Smooth muscle cell (in vitro differentiated cells): ENCODE measurements at regions not wholly inside any gene's neighbourhood (a gene's known extent, or its start where the extent isn't known, plus 50 kb on each side); places are given as distances from the start of the nearest gene placed in this dataset.

Experiments used
- DNase-seq: peaks from one replicate; lab custom pipeline; 2025; ENCODE audit not compliant: unreplicated experiment; lab: John Stamatoyannopoulos, UW
- H2AFZ ChIP-seq: fragments of 200-600 bp; sonication (generic); 2 replicates; pipeline ENCODE4 v1.6.0; 2016; ENCODE audit warnings: antibody characterized with exemption, low read depth, mild to moderate bottlenecking
- H3F3A ChIP-seq: fragments of 200-600 bp; sonication (generic); 2 replicates; pipeline ENCODE4 v1.6.0; 2017; ENCODE audit warnings: antibody characterized with exemption, low read depth
- H3K27ac ChIP-seq: fragments of 200-600 bp; sonication (generic); 2 replicates; pipeline ENCODE4 v1.5.1; 2016; ENCODE audit warnings: low read depth, mild to moderate bottlenecking
- H3K27me3 ChIP-seq: fragments of 200-600 bp; sonication (generic); 2 replicates; pipeline ENCODE4 v1.6.1; 2016; ENCODE audit warnings: low read depth, mild to moderate bottlenecking
- H3K36me3 ChIP-seq: fragments of 200-600 bp; sonication (generic); 2 replicates; pipeline ENCODE4 v1.5.1; 2016; ENCODE audit warnings: low read depth
- H3K4me1 ChIP-seq: fragments of 200-600 bp; sonication (generic); 2 replicates; pipeline ENCODE4 v1.5.1; 2016; ENCODE audit warnings: low read depth
- H3K4me2 ChIP-seq: fragments of 200-600 bp; sonication (generic); 2 replicates; pipeline ENCODE4 v1.6.0; 2016; ENCODE audit warnings: mild to moderate bottlenecking
- H3K4me3 ChIP-seq: fragments of 200-600 bp; sonication (generic); 2 replicates; pipeline ENCODE4 v1.5.1; 2016; ENCODE audit warnings: mild to moderate bottlenecking
- H3K79me2 ChIP-seq: fragments of 200-600 bp; sonication (generic); 2 replicates; pipeline ENCODE4 v1.6.0; 2016; ENCODE audit warnings: low read depth, mild to moderate bottlenecking
- H3K9ac ChIP-seq: fragments of 200-600 bp; sonication (generic); 2 replicates; pipeline ENCODE4 v1.6.0; 2016; ENCODE audit warnings: low read depth
- H3K9me3 ChIP-seq: fragments of 200-600 bp; sonication (generic); replicated peaks from 2 replicates; pipeline ENCODE4 v1.5.1; 2016; ENCODE audit warnings: low read depth
- H4K20me1 ChIP-seq: fragments of 200-600 bp; sonication (generic); 2 replicates; pipeline ENCODE4 v1.6.0; 2016; ENCODE audit warnings: low read depth
- CTCF ChIP-seq: fragments of 200-600 bp; sonication (generic); IDR thresholded peaks from 2 replicates; pipeline ENCODE4 v1.5.1; 2017; ENCODE audit warnings: borderline replicate concordance, mild to moderate bottlenecking, antibody characterized with exemption; ENCODE audit not compliant: insufficient read depth, poor library complexity, severe bottlenecking
- WGBS: methylation state at CpG from one replicate; pipeline ENCODE4 v1.1.7; 2016; ENCODE audit warnings: low lambda C conversion rate; 5-methylcytosine and 5-hydroxymethylcytosine counted together

GRCh38 chr6:166068768-166069167 is 98.9 kb downstream of the TBXT start:
- H3K36me3 ChIP-seq: no peaks in the 10 kb centered on the region

GRCh38 chr6:166058064-166058739 is 109.4 kb downstream of the TBXT start:
- no peak for TF ChIP-seq CTCF
- H3K79me2 ChIP-seq: no peaks in the 10 kb centered on the region
- no peaks in the 10 kb centered on the region for H3K27me3 ChIP-seq
- no peaks in the 10 kb centered on the region for H3K36me3 ChIP-seq
- no peak overlapping the region for H3K9ac ChIP-seq
- no peaks in the 10 kb centered on the region for H4K20me1 ChIP-seq
- H3K27ac ChIP-seq: peak overlapping the region; percentile 40
- no peak for DNase-seq
- H3K9me3 ChIP-seq: no peaks in the 10 kb centered on the region
- 41% methylated on average over 10 of the region's 10 CpGs for WGBS
- peaks cover 14% of the 10 kb centered on the region for H3K4me1 ChIP-seq
- peak overlapping the region; percentile 1 for H3K4me2 ChIP-seq
- H2AFZ ChIP-seq: no peak overlapping the region
- no peak overlapping the region for H3K4me3 ChIP-seq
- no peaks in the 10 kb centered on the region for H3F3A ChIP-seq

More at GRCh38 chr6:166068768-166069167, 98.9 kb downstream of the TBXT start:
- Histone ChIP-seq H3K9me3 (no peaks in the 10 kb centered on the region), H3K27ac (no peak overlapping the region), H3K4me3 (no peak overlapping the region), H4K20me1 (no peaks in the 10 kb centered on the region), H3K27me3 (no peaks in the 10 kb centered on the region), H3K79me2 (no peaks in the 10 kb centered on the region), H3K4me2 (no peak overlapping the region), H3F3A (no peaks in the 10 kb centered on the region), H2AFZ (no peak overlapping the region), H3K9ac (no peak overlapping the region), H3K4me1 (no peaks in the 10 kb centered on the region)
- WGBS: 77% methylated on average over 3 of the region's 3 CpGs
- no peak for TF ChIP-seq CTCF
- DNase-seq: no peak

- no peak for TF ChIP-seq CTCF
- Histone ChIP-seq H3K9me3 (no peaks in the 10 kb centered on the region), H3K4me2 (peak overlapping the region; percentile 1), H4K20me1 (no peaks in the 10 kb centered on the region), H3K79me2 (no peaks in the 10 kb centered on the region), H3K27me3 (no peaks in the 10 kb centered on the region), H3K27ac (peak overlapping the region; percentile 40), H3K4me1 (peaks cover 14% of the 10 kb centered on the region), H3K36me3 (no peaks in the 10 kb centered on the region), H3K4me3 (no peak overlapping the region), H3K9ac (no peak overlapping the region), H3F3A (no peaks in the 10 kb centered on the region), H2AFZ (no peak overlapping the region)
- 59% methylated on average over 2 of the region's 2 CpGs for WGBS
- no peak for DNase-seq
Measured at GRCh38 chr6:166057431-166057830, 110.2 kb downstream of the TBXT start.

- Histone ChIP-seq H3K4me1 (peaks cover 14% of the 10 kb centered on the region), H3K4me2 (peak overlapping the region; percentile 1), H3K9ac (no peak overlapping the region), H3K27me3 (no peaks in the 10 kb centered on the region), H2AFZ (no peak overlapping the region), H3K9me3 (peaks cover 2% of the 10 kb centered on the region), H3K4me3 (no peak overlapping the region), H3K27ac (peak overlapping the region; percentile 40), H3K36me3 (no peaks in the 10 kb centered on the region), H3K79me2 (no peaks in the 10 kb centered on the region), H4K20me1 (no peaks in the 10 kb centered on the region), H3F3A (no peaks in the 10 kb centered on the region)
- DNase-seq: no peak
- 39% methylated on average over 4 of the region's 4 CpGs for WGBS
- TF ChIP-seq CTCF: no peak
Measured at GRCh38 chr6:166056637-166057036, 111.0 kb downstream of the TBXT start.
